ENCODE measurements at regions not wholly inside any gene's neighbourhood (a gene's known extent, or its start where the extent isn't known, plus 50 kb on each side); places are given as distances from the start of the nearest gene placed in this dataset.

DNA sequence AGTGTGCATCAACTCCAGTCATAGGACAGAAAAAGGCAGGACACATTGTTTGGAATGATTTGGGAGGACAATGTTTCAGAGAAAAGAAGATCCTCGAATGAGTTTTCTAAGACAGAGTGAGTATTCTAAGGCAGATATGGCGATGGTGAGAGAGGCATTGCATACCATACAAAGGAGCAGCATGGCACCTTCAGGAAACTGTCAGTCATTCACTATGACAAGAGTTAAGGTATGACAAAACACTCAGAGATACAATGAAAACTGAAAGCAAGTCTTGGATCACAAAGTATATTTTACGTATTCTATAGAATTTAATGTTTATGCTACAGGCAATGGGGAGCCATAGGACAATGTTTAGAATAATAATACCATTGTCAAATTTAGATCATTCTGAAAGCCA lies 337.4 kb upstream of the LYPLAL1 start:
- TF ChIP-seq, protein P1, sequence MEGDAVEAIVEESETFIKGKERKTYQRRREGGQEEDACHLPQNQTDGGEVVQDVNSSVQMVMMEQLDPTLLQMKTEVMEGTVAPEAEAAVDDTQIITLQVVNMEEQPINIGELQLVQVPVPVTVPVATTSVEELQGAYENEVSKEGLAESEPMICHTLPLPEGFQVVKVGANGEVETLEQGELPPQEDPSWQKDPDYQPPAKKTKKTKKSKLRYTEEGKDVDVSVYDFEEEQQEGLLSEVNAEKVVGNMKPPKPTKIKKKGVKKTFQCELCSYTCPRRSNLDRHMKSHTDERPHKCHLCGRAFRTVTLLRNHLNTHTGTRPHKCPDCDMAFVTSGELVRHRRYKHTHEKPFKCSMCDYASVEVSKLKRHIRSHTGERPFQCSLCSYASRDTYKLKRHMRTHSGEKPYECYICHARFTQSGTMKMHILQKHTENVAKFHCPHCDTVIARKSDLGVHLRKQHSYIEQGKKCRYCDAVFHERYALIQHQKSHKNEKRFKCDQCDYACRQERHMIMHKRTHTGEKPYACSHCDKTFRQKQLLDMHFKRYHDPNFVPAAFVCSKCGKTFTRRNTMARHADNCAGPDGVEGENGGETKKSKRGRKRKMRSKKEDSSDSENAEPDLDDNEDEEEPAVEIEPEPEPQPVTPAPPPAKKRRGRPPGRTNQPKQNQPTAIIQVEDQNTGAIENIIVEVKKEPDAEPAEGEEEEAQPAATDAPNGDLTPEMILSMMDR (conservative IDR thresholded peaks at IDR 0.05; ENCODE audit: control insufficient read depth, insufficient read depth, low read depth, low read length) = no peak

GRCh38 chr1:218837051-218837450 lies 336.6 kb upstream of the LYPLAL1 start:
- TF ChIP-seq, protein P1 (conservative IDR thresholded peaks at IDR 0.05; ENCODE audit: control insufficient read depth, insufficient read depth, low read depth, low read length) = no peak
- peak; percentile 12 for DNase-seq (ENCODE audit: low read depth)
- H3K4me3 ChIP-seq (ENCODE audit: control insufficient read depth, low read depth, low read length) = no peak overlapping the region

More for the DNA sequence above, 337.4 kb upstream of the LYPLAL1 start:
- DNase-seq (ENCODE audit: low read depth) = no peak
- no peak overlapping the region for H3K4me3 ChIP-seq (ENCODE audit: control insufficient read depth, low read depth, low read length)

DNA sequence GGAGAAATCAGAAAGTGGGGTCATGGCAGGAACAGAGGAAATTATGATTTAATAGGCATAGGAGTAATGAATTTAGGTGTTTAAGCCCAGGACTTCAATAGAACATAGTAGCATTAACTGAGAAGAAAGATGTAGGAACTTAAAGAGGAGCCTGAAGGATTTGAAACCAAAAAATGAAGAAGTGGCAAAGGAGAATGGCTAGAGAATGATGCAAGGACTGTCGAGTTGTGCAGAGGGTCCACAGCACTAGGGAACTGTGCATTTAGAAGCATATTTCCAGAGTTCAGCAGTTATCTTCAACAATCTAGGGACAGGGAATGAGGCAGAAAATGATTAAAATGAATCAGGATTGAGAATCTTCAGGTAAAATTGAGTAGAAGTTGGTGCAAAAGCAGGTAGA lies 328.1 kb upstream of the LYPLAL1 start:
- DNase-seq (ENCODE audit: low read depth) = no peak
- TF ChIP-seq, protein P1 (conservative IDR thresholded peaks at IDR 0.05; ENCODE audit: control insufficient read depth, insufficient read depth, low read depth, low read length) = no peak
- H3K4me3 ChIP-seq (ENCODE audit: control insufficient read depth, low read depth, low read length) = no peak overlapping the region

DNA sequence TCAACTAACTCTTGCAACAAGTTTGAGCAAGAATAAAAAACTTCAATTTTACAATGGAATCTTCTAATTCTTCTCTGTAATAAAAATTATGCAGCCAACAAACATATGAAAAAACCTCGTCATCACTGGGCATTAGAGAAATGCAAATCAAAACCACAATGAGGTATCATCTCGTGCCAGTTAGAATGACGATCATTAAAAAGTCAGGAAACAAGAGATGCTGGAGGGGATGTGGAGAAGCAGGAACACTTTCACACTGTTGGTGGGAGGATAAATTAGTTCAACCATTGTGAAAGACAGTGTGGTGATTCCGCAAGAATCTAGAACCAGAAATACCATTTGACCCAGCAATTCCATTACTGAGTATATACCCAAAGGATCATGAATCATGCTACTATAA lies 327.5 kb upstream of the LYPLAL1 start:
- H3K4me3 ChIP-seq (ENCODE audit: control insufficient read depth, low read depth, low read length) = no peak overlapping the region
- peak; percentile 12 for DNase-seq (ENCODE audit: low read depth)
- TF ChIP-seq, protein P1 (conservative IDR thresholded peaks at IDR 0.05; ENCODE audit: control insufficient read depth, insufficient read depth, low read depth, low read length) = no peak

GRCh38 chr1:218847089-218847768 lies 326.4 kb upstream of the LYPLAL1 start:
- TF ChIP-seq, protein P1 (conservative IDR thresholded peaks at IDR 0.05; ENCODE audit: control insufficient read depth, insufficient read depth, low read depth, low read length) = no peak
- no peak overlapping the region for H3K4me3 ChIP-seq (ENCODE audit: control insufficient read depth, low read depth, low read length)
- no peak for DNase-seq (ENCODE audit: low read depth)

DNA sequence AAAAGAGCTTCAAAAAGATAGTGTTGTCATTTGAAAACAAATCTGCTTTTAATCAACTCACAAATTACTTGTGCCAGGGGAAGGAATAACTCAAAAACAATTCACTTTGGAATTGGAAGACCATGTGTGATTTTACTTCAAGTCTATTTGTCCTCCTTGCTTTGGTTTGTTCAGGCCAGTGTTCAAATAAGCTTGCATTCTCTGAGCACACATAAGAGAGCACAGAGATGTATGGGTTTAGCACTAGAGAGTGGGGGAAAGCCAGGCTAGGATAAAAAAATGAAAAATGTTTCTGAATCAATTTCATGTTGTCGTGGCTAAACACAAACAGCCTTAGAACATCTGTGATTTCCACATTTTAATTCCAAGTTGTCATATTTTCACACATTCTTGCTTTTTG lies 325.7 kb upstream of the LYPLAL1 start:
- DNase-seq (ENCODE audit: low read depth) = peak; percentile 16
- no peak overlapping the region for H3K4me3 ChIP-seq (ENCODE audit: control insufficient read depth, low read depth, low read length)
- TF ChIP-seq, protein P1 (conservative IDR thresholded peaks at IDR 0.05; ENCODE audit: control insufficient read depth, insufficient read depth, low read depth, low read length) = no peak

All from fibroblast of mammary gland (primary cell).